ENCODE measurements at regions not wholly inside any gene's neighbourhood (a gene's known extent, or its start where the extent isn't known, plus 50 kb on each side); places are given as distances from the start of the nearest gene placed in this dataset.
"Not testable (repeated sequence)": the region's sequence is repeated elsewhere in the genome, so short reads cannot be mapped to it uniquely, and the experiment has no call there.

GRCh38 chr13:86608701-86609100, 809.5 kb upstream of the SLITRK6 start:
- no peak for TF ChIP-seq CTCF (IDR thresholded peaks at IDR 0.05; ENCODE audit: insufficient read depth, low read depth, low read length)
- H3K4me3 ChIP-seq (ENCODE audit: low read depth, low read length): no peak overlapping the region
- no peak for DNase-seq (ENCODE audit: low read depth)

- no peak for TF ChIP-seq CTCF (IDR thresholded peaks at IDR 0.05; ENCODE audit: insufficient read depth, low read depth, low read length)
Measured at GRCh38 chr13:86633346-86633745, 834.1 kb upstream of the SLITRK6 start.

DNA sequence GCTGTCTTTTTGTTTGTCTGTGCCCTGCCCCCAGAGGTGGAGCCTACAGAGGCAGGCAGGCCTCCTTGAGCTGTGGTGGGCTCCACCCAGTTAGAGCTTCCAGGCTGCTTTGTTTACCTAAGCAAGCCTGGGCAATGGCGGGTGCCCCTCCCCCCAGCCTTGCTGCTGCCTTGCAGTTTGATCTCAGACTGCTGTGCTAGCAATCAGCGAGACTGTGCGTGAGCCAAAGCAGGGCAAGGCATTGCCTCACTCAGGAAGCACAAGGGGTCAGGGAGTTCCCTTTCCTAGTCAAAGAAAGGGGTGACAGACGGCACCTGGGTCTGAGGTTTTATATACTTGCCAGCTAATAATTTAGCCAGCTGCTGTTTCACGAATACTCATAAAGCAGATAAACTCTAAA, 852.0 kb upstream of the SLITRK6 start:
- H3K4me3 ChIP-seq (ENCODE audit: low read depth, low read length); DNase-seq (ENCODE audit: low read depth): not testable (repeated sequence)

More at GRCh38 chr13:86633346-86633745, 834.1 kb upstream of the SLITRK6 start:
- DNase-seq (ENCODE audit: low read depth): no peak
- no peak overlapping the region for H3K4me3 ChIP-seq (ENCODE audit: low read depth, low read length)

DNA sequence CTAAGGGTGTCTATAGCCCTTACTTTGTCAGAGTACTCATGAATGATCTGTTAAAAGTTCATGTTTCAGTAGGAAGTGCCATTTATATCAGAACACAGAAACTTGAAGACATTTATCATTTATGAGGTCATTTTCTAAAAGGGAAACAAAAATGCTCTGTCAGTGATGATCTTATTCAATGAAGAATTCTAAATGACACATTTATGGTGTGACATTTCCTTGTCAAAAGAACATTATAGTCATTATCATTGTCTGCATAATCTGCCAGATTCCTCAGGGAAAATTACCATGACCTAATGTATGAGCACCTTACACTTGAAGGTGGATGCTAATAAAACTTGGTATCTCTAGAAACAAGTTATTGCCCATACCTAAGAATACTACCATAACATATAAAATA, 853.8 kb upstream of the SLITRK6 start:
- TF ChIP-seq CTCF (IDR thresholded peaks at IDR 0.05; ENCODE audit: insufficient read depth, low read depth, low read length): no peak
- H3K4me3 ChIP-seq (ENCODE audit: low read depth, low read length): no peak overlapping the region
- DNase-seq (ENCODE audit: low read depth): no peak

- TF ChIP-seq CTCF (IDR thresholded peaks at IDR 0.05; ENCODE audit: insufficient read depth, low read depth, low read length): no peak
- DNase-seq (ENCODE audit: low read depth): no peak
- no peak overlapping the region for H3K4me3 ChIP-seq (ENCODE audit: low read depth, low read length)
Measured at GRCh38 chr13:86655561-86655960, 856.3 kb upstream of the SLITRK6 start.

DNA sequence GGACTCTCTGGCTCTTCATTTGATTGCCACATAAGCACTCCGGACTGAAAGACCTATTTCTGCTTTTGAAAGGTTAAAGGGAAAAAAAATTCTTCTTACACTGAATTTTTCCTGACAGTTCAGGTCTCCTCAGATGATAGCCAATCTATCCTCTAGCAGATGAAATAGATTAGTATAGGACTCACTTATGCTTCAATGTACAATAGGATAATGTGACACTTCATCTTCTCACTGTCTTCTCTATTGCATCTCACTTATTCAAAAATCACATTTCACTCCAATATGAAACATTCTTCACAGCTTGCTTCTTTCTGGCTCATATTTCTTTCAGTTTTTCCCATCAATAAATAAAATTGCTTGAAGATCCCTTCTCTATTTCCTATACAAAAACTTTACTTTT, 860.9 kb upstream of the SLITRK6 start:
- H3K4me3 ChIP-seq (ENCODE audit: low read depth, low read length): no peak overlapping the region
- DNase-seq (ENCODE audit: low read depth): no peak
- TF ChIP-seq CTCF (IDR thresholded peaks at IDR 0.05; ENCODE audit: insufficient read depth, low read depth, low read length): no peak

DNA sequence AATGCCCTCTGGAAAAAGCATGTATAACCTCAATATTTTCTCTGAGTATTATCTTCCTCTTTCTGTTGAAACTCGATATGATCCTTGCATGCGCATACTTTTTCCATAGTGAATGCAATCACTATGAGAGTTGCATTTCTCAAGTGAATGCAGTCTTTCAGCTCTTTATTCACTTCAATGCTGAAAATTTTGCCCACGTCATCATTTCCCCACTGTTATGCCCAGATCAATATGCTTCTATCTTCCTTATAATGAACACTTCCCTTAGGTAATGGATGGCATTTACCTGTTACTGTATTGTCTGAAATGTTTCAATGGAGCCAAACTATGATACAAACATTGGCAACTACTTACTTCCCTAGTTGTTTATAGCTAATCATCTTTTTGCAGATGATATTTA, 866.6 kb upstream of the SLITRK6 start:
- no peak for DNase-seq (ENCODE audit: low read depth)
- no peak overlapping the region for H3K4me3 ChIP-seq (ENCODE audit: low read depth, low read length)
- TF ChIP-seq CTCF (IDR thresholded peaks at IDR 0.05; ENCODE audit: insufficient read depth, low read depth, low read length): no peak
